ENCODE measurements at regions not wholly inside any gene's neighbourhood (a gene's known extent, or its start where the extent isn't known, plus 50 kb on each side); places are given as distances from the start of the nearest gene placed in this dataset.
"Not testable (repeated sequence)": the region's sequence is repeated elsewhere in the genome, so short reads cannot be mapped to it uniquely, and the experiment has no call there.

DNA sequence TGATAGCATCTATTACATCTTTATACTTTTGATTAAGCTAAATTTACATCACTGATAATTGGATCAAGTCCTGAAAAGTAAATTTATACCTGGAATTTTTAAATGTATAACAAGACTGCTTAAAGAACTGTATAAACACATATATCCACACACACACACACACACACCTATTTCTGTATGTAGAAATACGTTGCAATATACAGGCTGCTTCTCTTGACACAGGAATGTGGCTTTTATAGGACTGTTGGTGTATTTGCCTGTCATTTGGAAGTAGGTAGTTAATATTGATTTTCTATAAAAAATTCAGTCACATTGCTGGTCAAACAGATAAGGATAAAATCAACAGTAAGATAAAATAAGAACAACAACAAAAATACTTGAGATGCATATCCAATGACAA is 708.5 kb upstream of the RAG2 start:
- H3K4me3 Mint-ChIP-seq (ENCODE audit: low read depth, unreplicated experiment) = no peak overlapping the region

GRCh38 chr11:37301405-37301804 is 703.4 kb upstream of the RAG2 start:
- H3K9me3 Mint-ChIP-seq (ENCODE audit: low read depth, unreplicated experiment); BruUV-seq (replicated peaks); DNase-seq; H3K27ac Mint-ChIP-seq (ENCODE audit: unreplicated experiment); H3K27me3 Mint-ChIP-seq (ENCODE audit: unreplicated experiment); intact Hi-C loops (cut with micrococcal nuclease; ENCODE audit: unreplicated experiment); H3K4me3 Mint-ChIP-seq (ENCODE audit: low read depth, unreplicated experiment); CTCF ChIA-PET; H3K36me3 Mint-ChIP-seq (ENCODE audit: insufficient read depth, unreplicated experiment); H3K4me1 Mint-ChIP-seq (ENCODE audit: low read depth, unreplicated experiment): not testable (repeated sequence)

More for the DNA sequence above, 708.5 kb upstream of the RAG2 start:
- CTCF ChIA-PET = no interaction called here
- Mint-ChIP-seq H3K4me1 (ENCODE audit: low read depth, unreplicated experiment) (no peaks in the 10 kb centered on the region), H3K36me3 (ENCODE audit: insufficient read depth, unreplicated experiment) (no peaks in the 10 kb centered on the region), H3K27ac (ENCODE audit: unreplicated experiment) (no peak overlapping the region), H3K27me3 (ENCODE audit: unreplicated experiment) (no peaks in the 10 kb centered on the region), H3K9me3 (ENCODE audit: low read depth, unreplicated experiment) (no peaks in the 10 kb centered on the region)
- intact Hi-C loops (cut with micrococcal nuclease; ENCODE audit: unreplicated experiment) = no loop called here
- no peak for TF ChIP-seq CTCF (IDR thresholded peaks at IDR 0.05; ENCODE audit: unreplicated experiment)
- DNase-seq = no peak
- no TSS peak for BruUV-seq (replicated peaks)

DNA sequence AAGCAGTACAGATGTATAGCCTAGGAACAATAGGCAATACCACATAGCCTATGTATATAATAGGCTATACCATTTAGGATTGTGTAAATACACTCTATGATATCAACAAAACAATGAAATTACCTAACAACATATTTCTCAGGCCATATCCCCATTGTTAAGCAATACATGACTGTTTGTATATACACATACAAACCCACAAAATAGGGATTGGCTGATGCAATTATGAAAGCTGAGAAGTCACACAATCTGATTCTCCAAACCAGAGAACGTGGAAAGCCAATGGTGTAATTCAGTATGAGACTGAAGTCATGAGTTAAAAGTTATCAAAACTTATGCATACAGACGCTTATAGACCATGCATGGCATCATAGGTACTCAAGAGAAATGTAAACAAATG is 700.1 kb upstream of the RAG2 start:
- BruUV-seq (replicated peaks) = no TSS peak
- DNase-seq = no peak
- intact Hi-C loops (cut with micrococcal nuclease; ENCODE audit: unreplicated experiment) = no loop called here
- Mint-ChIP-seq H3K27ac (ENCODE audit: unreplicated experiment) (no peak overlapping the region), H3K4me1 (ENCODE audit: low read depth, unreplicated experiment) (no peaks in the 10 kb centered on the region), H3K4me3 (ENCODE audit: low read depth, unreplicated experiment) (no peak overlapping the region), H3K36me3 (ENCODE audit: insufficient read depth, unreplicated experiment) (no peaks in the 10 kb centered on the region), H3K9me3 (ENCODE audit: low read depth, unreplicated experiment) (no peaks in the 10 kb centered on the region), H3K27me3 (ENCODE audit: unreplicated experiment) (no peaks in the 10 kb centered on the region)
- CTCF ChIA-PET = no interaction called here
- no peak for TF ChIP-seq CTCF (IDR thresholded peaks at IDR 0.05; ENCODE audit: unreplicated experiment)

GRCh38 chr11:37286890-37287289 is 688.9 kb upstream of the RAG2 start:
- no peak overlapping the region for H3K27ac Mint-ChIP-seq (ENCODE audit: unreplicated experiment)
- no peak overlapping the region for H3K4me3 Mint-ChIP-seq (ENCODE audit: low read depth, unreplicated experiment)
- H3K4me1 Mint-ChIP-seq (ENCODE audit: low read depth, unreplicated experiment) = no peaks in the 10 kb centered on the region
- peaks cover 13% of the 10 kb centered on the region for H3K27me3 Mint-ChIP-seq (ENCODE audit: unreplicated experiment)
- BruUV-seq (replicated peaks) = no TSS peak
- CTCF ChIA-PET = no interaction called here
- no peak for TF ChIP-seq CTCF (IDR thresholded peaks at IDR 0.05; ENCODE audit: unreplicated experiment)
- H3K36me3 Mint-ChIP-seq (ENCODE audit: insufficient read depth, unreplicated experiment) = no peaks in the 10 kb centered on the region
- no peaks in the 10 kb centered on the region for H3K9me3 Mint-ChIP-seq (ENCODE audit: low read depth, unreplicated experiment)
- no peak for DNase-seq
- intact Hi-C loops (cut with micrococcal nuclease; ENCODE audit: unreplicated experiment) = no loop called here

DNA sequence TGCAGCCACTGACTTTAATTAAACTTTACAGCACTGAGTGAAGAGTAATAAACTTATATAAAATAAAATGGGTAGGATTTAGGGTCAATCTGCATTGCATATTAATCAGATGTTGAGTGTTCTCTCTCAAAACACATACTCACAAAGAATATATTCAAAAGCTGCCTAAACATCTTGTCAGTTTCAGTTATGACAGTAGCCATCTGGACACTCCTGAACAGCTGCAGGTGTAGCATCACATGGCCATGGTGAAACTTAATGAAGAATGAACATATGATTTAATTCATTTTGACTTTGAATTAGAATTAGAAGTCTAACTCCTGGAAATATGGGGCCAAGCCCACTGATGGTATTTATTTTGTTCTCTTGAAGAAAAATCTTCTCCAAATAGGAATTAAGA is 684.3 kb upstream of the RAG2 start:
- CTCF ChIA-PET = no interaction called here
- no peak for DNase-seq
- H3K27me3 Mint-ChIP-seq (ENCODE audit: unreplicated experiment) = no peaks in the 10 kb centered on the region
- no peaks in the 10 kb centered on the region for H3K9me3 Mint-ChIP-seq (ENCODE audit: low read depth, unreplicated experiment)
- TF ChIP-seq CTCF (IDR thresholded peaks at IDR 0.05; ENCODE audit: unreplicated experiment) = no peak
- H3K27ac Mint-ChIP-seq (ENCODE audit: unreplicated experiment) = no peak overlapping the region
- no peaks in the 10 kb centered on the region for H3K36me3 Mint-ChIP-seq (ENCODE audit: insufficient read depth, unreplicated experiment)
- BruUV-seq (replicated peaks) = no TSS peak
- intact Hi-C loops (cut with micrococcal nuclease; ENCODE audit: unreplicated experiment) = no loop called here
- H3K4me3 Mint-ChIP-seq (ENCODE audit: low read depth, unreplicated experiment) = no peak overlapping the region
- no peaks in the 10 kb centered on the region for H3K4me1 Mint-ChIP-seq (ENCODE audit: low read depth, unreplicated experiment)

Data from Calu3 (cell line).